H9 (cell line): ENCODE measurements at regions not wholly inside any gene's neighbourhood (a gene's known extent, or its start where the extent isn't known, plus 50 kb on each side); places are given as distances from the start of the nearest gene placed in this dataset.

ENCODE experiments used
- DNase-seq: peaks from one replicate; pipeline ENCODE4 v3.0.0-alpha.2; 2017
- H2AFZ ChIP-seq: one replicate; pipeline ENCODE4 v1.6.1; 2013; ENCODE audit warnings: mild to moderate bottlenecking, low read length, control low read depth, moderate library complexity
- H2AK5ac ChIP-seq: 2 replicates; pipeline ENCODE4 v1.6.1; 2013; ENCODE audit warnings: low read length, control low read depth, mixed read lengths; ENCODE audit not compliant: insufficient read length
- H2BK120ac ChIP-seq: one replicate; pipeline ENCODE4 v1.6.1; 2013; ENCODE audit warnings: low read depth, mild to moderate bottlenecking, low read length, control low read depth, inconsistent platforms; ENCODE audit not compliant: poor library complexity, severe bottlenecking
- H2BK12ac ChIP-seq: 2 replicates; pipeline ENCODE4 v1.6.1; 2013; ENCODE audit warnings: low read length, control low read depth, mixed read lengths, low read depth; ENCODE audit not compliant: insufficient read length
- H2BK15ac ChIP-seq: 2 replicates; pipeline ENCODE4 v1.6.1; 2013; ENCODE audit warnings: low read depth, low read length, control low read depth
- H2BK20ac ChIP-seq: one replicate; pipeline ENCODE4 v1.6.1; 2013; ENCODE audit warnings: low read depth, mild to moderate bottlenecking, low read length, control low read depth, inconsistent platforms; ENCODE audit not compliant: poor library complexity, severe bottlenecking
- H2BK5ac ChIP-seq: 2 replicates; pipeline ENCODE4 v1.6.1; 2013; ENCODE audit warnings: low read length, control low read depth, mixed read lengths; ENCODE audit not compliant: insufficient read length
- H3K14ac ChIP-seq: 2 replicates; pipeline ENCODE4 v1.6.1; 2013; ENCODE audit warnings: low read length, control low read depth; ENCODE audit not compliant: insufficient read depth
- H3K18ac ChIP-seq: 2 replicates; pipeline ENCODE4 v1.6.1; 2013; ENCODE audit warnings: low read depth, mild to moderate bottlenecking, mixed read lengths, low read length, control low read depth; ENCODE audit not compliant: insufficient read length
- H3K23ac ChIP-seq: 2 replicates; pipeline ENCODE4 v1.6.1; 2013; ENCODE audit warnings: low read length, control low read depth, mixed read lengths, low read depth; ENCODE audit not compliant: insufficient read length
- H3K23me2 ChIP-seq: 2 replicates; pipeline ENCODE4 v1.6.1; 2013; ENCODE audit warnings: low read depth, mild to moderate bottlenecking, mixed read lengths, low read length, control low read depth; ENCODE audit not compliant: insufficient read length, poor library complexity, severe bottlenecking
- H3K27ac ChIP-seq: 2 replicates; pipeline ENCODE4 v1.5.1; 2013; ENCODE audit warnings: low read length, control low read depth, mixed read lengths, low read depth; ENCODE audit not compliant: insufficient read length
- H3K27me3 ChIP-seq: 2 replicates; pipeline ENCODE4 v1.6.1; 2013; ENCODE audit warnings: low read length, control low read depth, inconsistent platforms; ENCODE audit not compliant: insufficient read depth
- H3K4ac ChIP-seq: 2 replicates; pipeline ENCODE4 v1.6.1; 2013; ENCODE audit warnings: low read depth, mild to moderate bottlenecking, control low read depth, inconsistent platforms, low read length, moderate library complexity
- H3K4me1 ChIP-seq: 2 replicates; pipeline ENCODE4 v1.6.1; 2013; ENCODE audit warnings: low read length, control low read depth, inconsistent platforms; ENCODE audit not compliant: insufficient read depth
- H3K4me2 ChIP-seq: 2 replicates; pipeline ENCODE4 v1.6.1; 2013; ENCODE audit warnings: low read length, control low read depth, mixed read lengths; ENCODE audit not compliant: insufficient read length, insufficient read depth
- H3K56ac ChIP-seq: 2 replicates; pipeline ENCODE4 v1.6.1; 2013; ENCODE audit warnings: low read depth, mild to moderate bottlenecking, mixed read lengths, low read length, control low read depth; ENCODE audit not compliant: insufficient read length
- H3K79me1 ChIP-seq: 2 replicates; pipeline ENCODE4 v1.6.1; 2013; ENCODE audit warnings: low read depth, mild to moderate bottlenecking, moderate library complexity, low read length, control low read depth, inconsistent platforms; ENCODE audit not compliant: insufficient read depth, poor library complexity, severe bottlenecking
- H3K79me2 ChIP-seq: 2 replicates; pipeline ENCODE4 v1.6.1; 2013; ENCODE audit warnings: low read length, control low read depth, inconsistent platforms; ENCODE audit not compliant: insufficient read depth
- H3K9ac ChIP-seq: 2 replicates; pipeline ENCODE4 v1.6.1; 2013; ENCODE audit warnings: low read length, control low read depth, mixed read lengths; ENCODE audit not compliant: insufficient read length; ENCODE audit errors: extremely low read depth
- H3K9me3 ChIP-seq: one replicate; pipeline ENCODE4 v1.6.1; 2013; ENCODE audit warnings: low read depth, low read length, inconsistent platforms; ENCODE audit not compliant: control insufficient read depth
- H3T11ph ChIP-seq: one replicate; pipeline ENCODE4 v1.6.1; 2013; ENCODE audit warnings: mild to moderate bottlenecking, low read length, control low read depth, inconsistent platforms
- H4K20me1 ChIP-seq: one replicate; pipeline ENCODE4 v1.6.1; 2013; ENCODE audit not compliant: control insufficient read depth, insufficient read length, insufficient read depth
- H4K5ac ChIP-seq: 2 replicates; pipeline ENCODE4 v1.6.1; 2013; ENCODE audit warnings: low read depth, mild to moderate bottlenecking, mixed read lengths, low read length, control low read depth; ENCODE audit not compliant: insufficient read length
- H4K8ac ChIP-seq: replicated peaks from 2 replicates; pipeline ENCODE4 v1.6.1; 2013; ENCODE audit warnings: low read length, control low read depth, mixed read lengths, low read depth; ENCODE audit not compliant: insufficient read length
- H4K91ac ChIP-seq: 2 replicates; pipeline ENCODE4 v1.6.1; 2013; ENCODE audit warnings: low read depth, mild to moderate bottlenecking, moderate library complexity, mixed read lengths, low read length, control low read depth; ENCODE audit not compliant: insufficient read length
- H3K27ac Mint-ChIP-seq, 3 experiments: 2 replicates in 2 of 3; 3 replicates in 1 of 3; pipeline ENCODE4 v1.8.0; 2020 to 2021; ENCODE audit warnings: mixed read lengths in 3 of 3, mild to moderate bottlenecking in 1 of 3, moderate library complexity in 1 of 3
- H3K27me3 Mint-ChIP-seq: 2 replicates; pipeline ENCODE4 v1.8.0; 2021; ENCODE audit warnings: low read depth, mild to moderate bottlenecking, moderate library complexity, mixed read lengths
- H3K36me3 Mint-ChIP-seq, 3 experiments: 2 replicates in 2 of 3; 3 replicates in 1 of 3; pipeline ENCODE4 v1.8.0; 2020 to 2021; ENCODE audit warnings: low read depth in 3 of 3, mixed read lengths in 3 of 3; ENCODE audit not compliant: insufficient read depth in 1 of 3
- H3K4me1 Mint-ChIP-seq, 2 experiments: 2 replicates each; pipeline ENCODE4 v1.8.0; 2020; ENCODE audit warnings: mixed read lengths in 2 of 2
- H3K4me3 Mint-ChIP-seq, 2 experiments: 2 replicates in 1 of 2; 3 replicates in 1 of 2; pipeline ENCODE4 v1.8.0; 2020 to 2021; ENCODE audit warnings: mild to moderate bottlenecking in 2 of 2, mixed read lengths in 2 of 2, moderate library complexity in 1 of 2
- H3K9me3 Mint-ChIP-seq, 2 experiments: 2 replicates in 1 of 2; 3 replicates in 1 of 2; pipeline ENCODE4 v1.8.0; 2020; ENCODE audit warnings: mild to moderate bottlenecking in 2 of 2, mixed read lengths in 2 of 2, moderate library complexity in 1 of 2
- CTCF ChIP-seq: fragments of 200-600 bp; sonication (generic); conservative IDR thresholded peaks from 3 replicates; pipeline ENCODE4 v1.8.0; 2021; ENCODE audit warnings: antibody characterized with exemption, mild to moderate bottlenecking

GRCh38 chr10:128588402-128588801 lies 462.2 kb upstream of the MKI67 start:
- no peak overlapping the region for H2BK15ac ChIP-seq
- no peak overlapping the region for H3K18ac ChIP-seq
- no peaks in the 10 kb centered on the region for H3K4me1 ChIP-seq
- H4K5ac ChIP-seq = no peak overlapping the region
- H2BK12ac ChIP-seq = no peak overlapping the region
- H2BK120ac ChIP-seq = no peak overlapping the region
- no peaks in the 10 kb centered on the region for H3K79me1 ChIP-seq
- H3K9ac ChIP-seq = no peak overlapping the region
- peaks cover 9 to 14% of the 10 kb centered on the region in 2 experiments for H3K4me1 Mint-ChIP-seq
- no peak overlapping the region for H2BK5ac ChIP-seq
- H3K9me3 ChIP-seq = no peaks in the 10 kb centered on the region
- no peak overlapping the region for H3T11ph ChIP-seq
- DNase-seq = no peak
- H3K4me2 ChIP-seq = no peak overlapping the region
- H3K36me3 Mint-ChIP-seq = peaks cover 2 to 14% (median 3%) of the 10 kb centered on the region in 3 experiments; a peak in 4 of 7 replicates
- H3K27me3 ChIP-seq = no peaks in the 10 kb centered on the region
- no peak overlapping the region for H3K27ac Mint-ChIP-seq
- no peak overlapping the region for H2AFZ ChIP-seq
- no peaks in the 10 kb centered on the region for H3K23me2 ChIP-seq
- H3K4me3 Mint-ChIP-seq = no peak overlapping the region
- H3K4ac ChIP-seq = no peak overlapping the region
- H2AK5ac ChIP-seq = no peak overlapping the region
- H4K91ac ChIP-seq = no peak overlapping the region
- H3K79me2 ChIP-seq = no peaks in the 10 kb centered on the region
- H4K8ac ChIP-seq = no peak overlapping the region
- H3K23ac ChIP-seq = no peak overlapping the region
- H3K27me3 Mint-ChIP-seq = no peaks in the 10 kb centered on the region
- H2BK20ac ChIP-seq = no peak overlapping the region
- no peak overlapping the region for H3K14ac ChIP-seq
- H3K56ac ChIP-seq = no peak overlapping the region
- no peaks in the 10 kb centered on the region for H4K20me1 ChIP-seq
- H3K9me3 Mint-ChIP-seq = peaks cover 7 to 14% of the 10 kb centered on the region in 2 experiments; a peak in 4 of 5 replicates
- no peak overlapping the region for H3K27ac ChIP-seq
- no peak for TF ChIP-seq CTCF
